LNCaP clone FGC (cell line): ENCODE measurements at regions not wholly inside any gene's neighbourhood (a gene's known extent, or its start where the extent isn't known, plus 50 kb on each side); places are given as distances from the start of the nearest gene placed in this dataset.
"Not testable (repeated sequence)": the region's sequence is repeated elsewhere in the genome, so short reads cannot be mapped to it uniquely, and the experiment has no call there.

ENCODE experiments used
- DNase-seq: peaks from one replicate; pipeline ENCODE4 v3.0.0-alpha.2; 2011; ENCODE audit warnings: low read depth
- H3K4me3 ChIP-seq: 2 replicates; pipeline ENCODE4 v1.5.1; 2011; ENCODE audit warnings: mild to moderate bottlenecking, low read depth, low read length, control low read depth
- TF ChIP-seq, protein P1 (sequence below): IDR thresholded peaks from 2 replicates; pipeline ENCODE4 v1.5.1; 2012; ENCODE audit warnings: mild to moderate bottlenecking; ENCODE audit not compliant: control insufficient read depth, insufficient read depth; ENCODE audit errors: extremely low read depth

DNA sequence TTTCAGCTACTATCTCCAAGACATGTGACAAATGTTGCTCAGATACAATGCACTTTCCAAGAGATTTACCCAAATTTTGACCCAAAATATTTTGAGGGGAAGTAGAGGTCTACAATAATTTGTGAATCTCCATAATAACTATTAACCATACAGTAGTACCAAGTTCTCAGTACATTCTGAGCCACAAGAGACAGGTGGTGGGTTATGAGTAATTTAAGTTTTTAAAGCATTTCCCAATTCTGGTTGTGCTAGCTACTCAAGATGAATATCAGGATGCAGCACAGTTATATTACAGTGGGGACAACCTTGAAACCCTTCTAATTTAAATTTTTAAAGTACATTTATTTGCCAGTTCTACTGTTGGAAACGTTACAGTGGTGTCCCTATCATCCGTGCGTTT is 92.2 kb upstream of the MITF start:
- H3K4me3 ChIP-seq, result no peak overlapping the region
- TF ChIP-seq, protein P1, sequence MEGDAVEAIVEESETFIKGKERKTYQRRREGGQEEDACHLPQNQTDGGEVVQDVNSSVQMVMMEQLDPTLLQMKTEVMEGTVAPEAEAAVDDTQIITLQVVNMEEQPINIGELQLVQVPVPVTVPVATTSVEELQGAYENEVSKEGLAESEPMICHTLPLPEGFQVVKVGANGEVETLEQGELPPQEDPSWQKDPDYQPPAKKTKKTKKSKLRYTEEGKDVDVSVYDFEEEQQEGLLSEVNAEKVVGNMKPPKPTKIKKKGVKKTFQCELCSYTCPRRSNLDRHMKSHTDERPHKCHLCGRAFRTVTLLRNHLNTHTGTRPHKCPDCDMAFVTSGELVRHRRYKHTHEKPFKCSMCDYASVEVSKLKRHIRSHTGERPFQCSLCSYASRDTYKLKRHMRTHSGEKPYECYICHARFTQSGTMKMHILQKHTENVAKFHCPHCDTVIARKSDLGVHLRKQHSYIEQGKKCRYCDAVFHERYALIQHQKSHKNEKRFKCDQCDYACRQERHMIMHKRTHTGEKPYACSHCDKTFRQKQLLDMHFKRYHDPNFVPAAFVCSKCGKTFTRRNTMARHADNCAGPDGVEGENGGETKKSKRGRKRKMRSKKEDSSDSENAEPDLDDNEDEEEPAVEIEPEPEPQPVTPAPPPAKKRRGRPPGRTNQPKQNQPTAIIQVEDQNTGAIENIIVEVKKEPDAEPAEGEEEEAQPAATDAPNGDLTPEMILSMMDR, result no peak
- no peak for DNase-seq

DNA sequence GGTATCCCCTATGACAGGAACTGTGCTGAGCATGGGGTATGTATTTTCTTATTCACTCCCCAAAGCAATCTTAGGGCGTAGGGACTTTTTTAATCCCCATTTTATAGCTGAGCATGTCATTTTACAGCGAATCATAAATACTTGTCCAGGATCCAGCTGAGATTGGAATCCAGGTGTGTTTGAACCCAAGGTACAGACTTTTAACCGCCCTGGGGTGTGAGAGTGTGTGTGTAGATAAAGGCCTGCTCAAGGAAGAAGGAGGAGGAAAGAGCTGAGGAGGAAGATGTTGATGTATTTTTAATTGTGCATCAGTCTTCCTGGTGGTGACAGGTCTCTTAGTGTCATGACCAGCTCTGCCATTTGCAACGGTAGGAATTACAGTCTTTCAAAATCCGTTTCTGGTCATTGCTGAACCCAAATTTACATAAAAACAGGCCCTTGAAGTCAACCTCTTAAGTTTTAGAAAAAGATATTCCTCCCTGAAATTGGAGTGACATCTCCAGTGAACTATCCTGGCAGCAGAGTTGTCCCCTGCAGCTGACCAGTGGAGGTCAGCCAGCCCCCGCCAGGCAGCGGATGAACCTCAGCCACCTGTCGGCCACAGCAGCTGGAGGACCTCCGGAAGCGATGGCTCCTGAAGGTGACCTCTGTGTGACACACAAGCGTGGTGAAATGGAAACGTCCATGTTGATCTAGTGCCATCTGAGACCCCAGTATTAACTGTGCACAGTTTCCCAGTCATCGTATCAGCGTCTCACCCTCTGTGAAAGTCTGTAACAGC is 92.8 kb upstream of the MITF start:
- TF ChIP-seq, protein P1, result no peak
- no peak overlapping the region for H3K4me3 ChIP-seq
- no peak for DNase-seq

DNA sequence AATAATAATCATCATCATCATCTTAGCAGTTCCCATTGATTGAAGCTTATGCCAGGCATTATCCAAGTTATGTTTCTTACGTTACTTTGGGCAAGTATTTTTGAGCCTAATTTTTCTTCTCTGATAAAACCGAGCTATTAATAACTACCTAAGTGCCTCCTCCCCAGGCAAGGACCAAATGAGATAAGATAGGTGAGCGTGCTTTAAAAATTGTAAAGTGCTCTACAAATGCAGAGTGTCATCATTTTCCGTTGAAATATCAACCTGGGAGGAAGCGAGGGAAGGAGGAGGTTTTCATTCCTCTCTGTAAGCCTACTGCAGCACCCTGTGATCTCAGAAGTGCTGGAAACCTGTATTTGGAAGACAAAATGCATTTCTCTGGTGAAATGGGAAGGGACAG is 96.7 kb upstream of the MITF start:
- TF ChIP-seq, protein P1, result no peak
- DNase-seq, result no peak
- no peak overlapping the region for H3K4me3 ChIP-seq

DNA sequence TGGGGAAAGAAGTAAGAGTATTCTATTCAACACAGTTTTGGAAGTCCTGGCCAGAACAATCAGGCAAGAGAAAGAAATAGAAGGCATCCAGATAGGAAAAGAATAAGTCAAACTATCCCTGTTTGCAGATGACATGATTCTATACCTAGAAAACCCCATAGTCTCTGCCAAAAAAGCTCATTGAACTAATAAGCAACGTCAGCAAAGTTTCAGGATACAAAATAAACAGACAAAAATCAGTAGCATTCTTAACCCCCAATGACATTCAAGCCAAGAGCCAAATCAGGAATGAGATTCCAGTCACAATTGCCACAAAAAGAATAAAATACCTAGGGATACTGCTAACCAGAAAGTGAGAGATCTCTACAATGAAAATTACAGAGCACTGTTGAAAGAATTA is 99.4 kb upstream of the MITF start:
- H3K4me3 ChIP-seq, result no peak overlapping the region
- TF ChIP-seq, protein P1, result no peak
- DNase-seq, result no peak

DNA sequence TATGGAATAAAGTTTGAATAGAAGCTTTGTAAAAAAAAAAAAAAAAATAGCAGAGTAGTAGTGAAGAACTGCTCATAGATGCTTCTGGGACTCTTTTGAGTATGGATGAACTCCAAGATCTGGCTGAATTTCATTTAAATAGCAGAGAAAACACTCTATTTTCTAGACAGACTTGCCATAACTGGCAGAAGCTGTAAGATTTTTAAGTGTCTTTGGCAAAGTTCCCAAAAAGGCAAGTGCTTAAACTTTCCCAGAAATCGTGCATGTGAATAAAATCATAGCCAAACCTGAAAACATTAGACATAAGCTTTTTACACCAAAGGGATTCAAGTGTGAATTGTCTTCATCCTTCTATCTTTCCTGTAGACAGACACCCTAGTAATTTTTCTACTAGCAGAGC is 110.3 kb upstream of the MITF start:
- no peak overlapping the region for H3K4me3 ChIP-seq
- DNase-seq, result no peak
- TF ChIP-seq, protein P1, result no peak

DNA sequence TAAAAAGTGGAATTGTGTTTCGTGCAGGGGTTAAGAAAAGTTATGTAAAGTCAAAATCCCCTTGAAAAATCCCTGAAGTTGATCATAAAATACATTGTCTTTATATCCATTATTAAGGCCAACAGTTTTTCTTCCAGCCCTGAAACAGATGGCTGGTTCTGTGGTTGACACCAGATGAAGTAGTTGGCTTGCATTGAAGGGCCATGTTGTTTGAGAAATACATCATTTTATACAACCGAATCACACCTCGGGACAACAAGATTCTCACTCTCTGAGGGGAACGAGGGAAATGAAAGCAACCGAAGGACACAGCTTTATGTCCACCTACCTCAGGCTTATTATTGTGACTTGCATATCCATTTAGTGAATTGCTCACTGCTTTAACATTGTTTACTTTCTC is 126.0 kb upstream of the MITF start:
- H3K4me3 ChIP-seq, result no peak overlapping the region
- no peak for DNase-seq
- TF ChIP-seq, protein P1, result no peak

DNA sequence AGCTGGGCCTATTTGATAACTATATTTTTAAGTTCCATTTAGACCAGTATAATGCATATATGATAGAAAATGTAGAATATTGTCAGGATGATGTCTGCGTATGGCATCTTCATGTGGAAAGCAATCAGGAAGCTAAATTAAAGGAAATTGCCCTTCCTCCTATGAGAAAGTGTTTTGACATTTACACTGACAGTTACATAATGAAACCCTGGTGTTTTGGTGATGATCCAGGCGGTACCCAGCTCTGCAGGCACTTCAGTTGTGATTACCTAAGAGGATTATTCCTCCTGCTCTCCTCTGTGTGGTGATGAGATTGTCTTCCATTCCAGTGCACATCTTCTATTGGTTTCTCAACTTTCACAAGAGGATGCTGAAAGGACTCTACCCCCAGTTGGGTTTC is 126.5 kb upstream of the MITF start:
- TF ChIP-seq, protein P1, result no peak
- no peak overlapping the region for H3K4me3 ChIP-seq
- no peak for DNase-seq

DNA sequence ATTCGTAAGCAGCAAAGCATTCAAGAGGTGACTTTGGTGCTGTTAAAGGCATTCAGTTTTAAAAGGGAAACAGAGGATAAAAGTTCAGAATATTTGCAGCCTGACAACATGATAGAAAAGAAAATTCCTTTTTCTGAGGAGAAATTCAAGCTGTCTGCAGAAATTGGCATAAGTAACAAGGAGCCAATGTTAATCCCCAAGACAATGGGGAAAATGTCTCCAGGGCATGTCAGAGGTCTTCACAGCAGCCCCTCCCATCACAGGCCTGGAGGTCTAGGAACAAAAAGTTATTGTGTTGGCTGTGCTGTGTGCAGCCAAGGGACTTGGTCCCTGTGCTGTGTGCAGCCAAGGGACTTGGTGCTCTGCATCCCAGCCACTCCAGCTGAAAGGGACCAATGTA is 129.7 kb upstream of the MITF start:
- DNase-seq, H3K4me3 ChIP-seq: not testable (repeated sequence)
